OCI-LY3 (cell line): ENCODE measurements at regions not wholly inside any gene's neighbourhood (a gene's known extent, or its start where the extent isn't known, plus 50 kb on each side); places are given as distances from the start of the nearest gene placed in this dataset.

ENCODE experiments used
- H2AFZ ChIP-seq: fragments of 200-600, 300-600 bp; shearing (Covaris generic); 2 replicates; pipeline ENCODE4 v1.6.0; 2014; ENCODE audit warnings: antibody characterized with exemption, low read depth, low read length
- H3K27ac ChIP-seq: fragments of 200-600, 300-600 bp; sonication (generic); 2 replicates; pipeline ENCODE4 v1.5.1; 2014; ENCODE audit warnings: mild to moderate bottlenecking, low read length, moderate library complexity, mixed read lengths
- H3K27me3 ChIP-seq: fragments of 200-600, 300-600 bp; sonication (generic); 2 replicates; pipeline ENCODE4 v1.6.1; 2014; ENCODE audit warnings: low read depth, low read length, mixed read lengths
- H3K36me3 ChIP-seq: fragments of 200-600, 300-600 bp; sonication (generic); replicated peaks from 2 replicates; pipeline ENCODE3; 2014; ENCODE audit warnings: low read depth, low read length, mixed read lengths
- H3K4me1 ChIP-seq: fragments of 300-600, 200-600 bp; sonication (generic); 2 replicates; pipeline ENCODE4 v1.6.1; 2014; ENCODE audit warnings: low read length, mixed read lengths
- H3K4me2 ChIP-seq: fragments of 200-600, 300-600 bp; sonication (generic); 2 replicates; pipeline ENCODE4 v1.6.1; 2014; ENCODE audit warnings: low read length, mixed read lengths
- H3K4me3 ChIP-seq: fragments of 300-600, 200-600 bp; sonication (generic); 2 replicates; pipeline ENCODE4 v1.5.1; 2014; ENCODE audit warnings: antibody characterized with exemption, mild to moderate bottlenecking, low read length, moderate library complexity
- H3K79me2 ChIP-seq: fragments of 300-600, 200-600 bp; shearing (Covaris generic); 2 replicates; pipeline ENCODE4 v1.6.1; 2014; ENCODE audit warnings: mild to moderate bottlenecking, low read length, mixed read lengths
- H3K9ac ChIP-seq: fragments of 300-600, 200-600 bp; shearing (Covaris generic); 2 replicates; pipeline ENCODE4 v1.6.0; 2014; ENCODE audit warnings: mild to moderate bottlenecking, low read length, moderate library complexity
- H3K9me3 ChIP-seq: fragments of 200-600, 300-600 bp; shearing (Covaris generic); 2 replicates; pipeline ENCODE4 v1.6.1; 2014; ENCODE audit warnings: low read length, mixed read lengths; ENCODE audit not compliant: insufficient read depth
- H4K20me1 ChIP-seq: fragments of 200-600, 300-600 bp; sonication (generic); 2 replicates; pipeline ENCODE4 v1.6.1; 2016; ENCODE audit warnings: low read length, mixed read lengths; ENCODE audit not compliant: insufficient read depth
- EZH2phosphoT487 ChIP-seq: fragments of 200-600 bp; shearing (Covaris generic); IDR thresholded peaks from 2 replicates; pipeline ENCODE4 v1.6.1; 2018; ENCODE audit warnings: antibody characterized with exemption, mixed run types, low read depth
- TF ChIP-seq, protein P1 (sequence below): fragments of 200-600, 300-600 bp; sonication (generic); IDR thresholded peaks from 2 replicates; pipeline ENCODE4 v1.5.1; 2014; ENCODE audit warnings: antibody characterized with exemption, low read length, low read depth

DNA sequence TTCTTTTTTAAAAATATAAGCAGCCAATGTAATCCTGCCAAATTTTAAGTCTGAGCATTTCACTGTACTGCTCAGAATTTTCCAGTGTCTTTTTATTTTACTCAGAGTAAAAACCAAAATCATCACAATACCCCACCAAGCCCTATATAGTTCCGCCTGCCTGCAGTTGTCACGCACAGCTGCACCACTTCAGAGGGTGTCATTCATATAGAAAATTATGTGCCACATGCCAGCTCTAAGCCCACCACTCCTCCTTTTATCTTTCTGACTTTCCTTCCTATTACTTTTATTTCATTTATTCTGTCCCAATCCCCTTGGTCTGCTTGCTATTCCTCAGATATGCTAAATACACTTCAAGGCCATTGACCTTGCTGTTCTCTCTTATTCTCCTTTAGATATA lies 233.1 kb upstream of the DPPA4 start:
- Histone ChIP-seq H3K79me2 (no peaks in the 10 kb centered on the region), H3K36me3 (no peaks in the 10 kb centered on the region), H3K27ac (no peak overlapping the region), H3K9me3 (no peaks in the 10 kb centered on the region), H3K9ac (no peak overlapping the region), H3K27me3 (no peaks in the 10 kb centered on the region), H2AFZ (no peak overlapping the region), H3K4me1 (no peaks in the 10 kb centered on the region), H3K4me2 (no peak overlapping the region), H3K4me3 (no peak overlapping the region), H4K20me1 (no peaks in the 10 kb centered on the region)
- TF ChIP-seq, protein P1, sequence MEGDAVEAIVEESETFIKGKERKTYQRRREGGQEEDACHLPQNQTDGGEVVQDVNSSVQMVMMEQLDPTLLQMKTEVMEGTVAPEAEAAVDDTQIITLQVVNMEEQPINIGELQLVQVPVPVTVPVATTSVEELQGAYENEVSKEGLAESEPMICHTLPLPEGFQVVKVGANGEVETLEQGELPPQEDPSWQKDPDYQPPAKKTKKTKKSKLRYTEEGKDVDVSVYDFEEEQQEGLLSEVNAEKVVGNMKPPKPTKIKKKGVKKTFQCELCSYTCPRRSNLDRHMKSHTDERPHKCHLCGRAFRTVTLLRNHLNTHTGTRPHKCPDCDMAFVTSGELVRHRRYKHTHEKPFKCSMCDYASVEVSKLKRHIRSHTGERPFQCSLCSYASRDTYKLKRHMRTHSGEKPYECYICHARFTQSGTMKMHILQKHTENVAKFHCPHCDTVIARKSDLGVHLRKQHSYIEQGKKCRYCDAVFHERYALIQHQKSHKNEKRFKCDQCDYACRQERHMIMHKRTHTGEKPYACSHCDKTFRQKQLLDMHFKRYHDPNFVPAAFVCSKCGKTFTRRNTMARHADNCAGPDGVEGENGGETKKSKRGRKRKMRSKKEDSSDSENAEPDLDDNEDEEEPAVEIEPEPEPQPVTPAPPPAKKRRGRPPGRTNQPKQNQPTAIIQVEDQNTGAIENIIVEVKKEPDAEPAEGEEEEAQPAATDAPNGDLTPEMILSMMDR = no peak
- no peak for TF ChIP-seq EZH2phosphoT487

DNA sequence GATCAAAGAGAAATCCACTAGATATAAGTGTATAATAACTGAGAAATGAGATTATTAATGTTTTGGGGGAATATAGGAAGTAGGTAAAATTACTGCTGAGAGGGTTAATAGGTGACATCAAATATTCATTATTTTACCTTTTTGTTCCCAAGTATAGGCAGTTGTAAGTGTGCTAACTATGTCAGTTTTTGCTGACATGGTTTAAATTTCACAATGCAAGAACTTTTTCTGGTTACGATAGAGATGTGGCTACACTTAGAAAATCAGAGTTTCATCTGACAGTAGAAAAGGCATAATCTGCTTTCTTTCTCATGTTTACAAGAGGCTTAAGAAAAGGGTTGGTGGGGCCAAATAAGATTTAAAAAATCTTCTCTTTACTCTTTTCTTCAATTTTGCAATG lies 235.0 kb upstream of the DPPA4 start:
- no peak overlapping the region for H3K4me2 ChIP-seq
- no peak for TF ChIP-seq EZH2phosphoT487
- TF ChIP-seq, protein P1 = no peak
- H4K20me1 ChIP-seq = no peaks in the 10 kb centered on the region
- H3K79me2 ChIP-seq = no peaks in the 10 kb centered on the region
- H3K4me3 ChIP-seq = no peak overlapping the region
- no peaks in the 10 kb centered on the region for H3K27me3 ChIP-seq
- no peak overlapping the region for H2AFZ ChIP-seq
- H3K9me3 ChIP-seq = no peaks in the 10 kb centered on the region
- no peaks in the 10 kb centered on the region for H3K4me1 ChIP-seq
- H3K9ac ChIP-seq = no peak overlapping the region
- no peaks in the 10 kb centered on the region for H3K36me3 ChIP-seq
- H3K27ac ChIP-seq = no peak overlapping the region

DNA sequence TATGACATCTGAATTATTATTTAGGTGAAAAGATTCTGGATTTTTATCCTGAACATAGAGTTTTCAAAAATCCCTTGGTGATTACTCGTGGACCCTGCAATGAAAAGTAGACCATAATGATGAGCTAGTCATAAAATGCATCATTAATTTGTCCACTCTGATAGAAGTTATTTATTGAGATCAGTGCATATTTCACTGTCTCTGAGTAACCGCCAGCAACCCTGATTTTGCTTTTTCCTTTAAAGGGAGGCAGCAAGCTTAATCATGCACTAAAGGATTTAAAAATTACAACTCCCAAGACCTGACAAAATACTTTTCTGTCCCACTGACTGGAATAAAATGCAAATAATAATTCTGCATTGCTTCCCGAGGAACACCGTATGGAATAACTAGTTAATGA lies 259.6 kb upstream of the DPPA4 start:
- no peak for TF ChIP-seq EZH2phosphoT487
- TF ChIP-seq, protein P1 = no peak

DNA sequence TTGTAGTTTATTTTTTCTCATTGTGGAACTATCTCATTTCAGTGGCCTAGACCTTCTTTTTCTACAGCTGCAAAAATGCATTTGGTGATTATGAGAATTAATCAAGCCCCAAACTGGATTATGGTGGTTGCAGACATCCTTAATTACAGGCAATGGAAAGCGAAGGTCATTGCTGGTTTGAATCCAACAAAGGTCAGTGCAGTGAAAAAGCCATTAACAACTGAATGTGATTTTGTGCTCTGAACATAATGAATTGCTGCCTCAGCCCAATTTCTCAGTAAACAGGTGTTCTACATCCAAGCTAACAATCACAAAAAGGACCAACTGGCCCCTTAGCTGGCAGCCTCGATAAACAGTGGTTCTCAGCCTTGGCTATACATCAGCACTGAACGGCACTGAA lies 260.1 kb upstream of the DPPA4 start:
- Histone ChIP-seq H3K27me3 (no peaks in the 10 kb centered on the region), H3K4me2 (no peak overlapping the region), H3K9me3 (no peaks in the 10 kb centered on the region)

More for the DNA sequence above, 259.6 kb upstream of the DPPA4 start:
- Histone ChIP-seq H3K4me2 (no peak overlapping the region), H3K4me3 (no peak overlapping the region), H3K27ac (no peak overlapping the region), H3K36me3 (no peaks in the 10 kb centered on the region), H2AFZ (no peak overlapping the region), H4K20me1 (no peaks in the 10 kb centered on the region), H3K27me3 (no peaks in the 10 kb centered on the region), H3K4me1 (no peaks in the 10 kb centered on the region), H3K9me3 (no peaks in the 10 kb centered on the region), H3K79me2 (no peaks in the 10 kb centered on the region), H3K9ac (no peak overlapping the region)

More for the DNA sequence above, 260.1 kb upstream of the DPPA4 start:
- no peaks in the 10 kb centered on the region for H3K36me3 ChIP-seq
- TF ChIP-seq, protein P1 = no peak
- no peak for TF ChIP-seq EZH2phosphoT487
- H3K79me2 ChIP-seq = no peaks in the 10 kb centered on the region
- no peak overlapping the region for H3K9ac ChIP-seq
- no peak overlapping the region for H3K27ac ChIP-seq
- H3K4me3 ChIP-seq = no peak overlapping the region
- no peaks in the 10 kb centered on the region for H3K4me1 ChIP-seq
- no peaks in the 10 kb centered on the region for H4K20me1 ChIP-seq
- H2AFZ ChIP-seq = no peak overlapping the region
